Breast epithelium (tissue), 3 donors: ENCODE measurements at regions not wholly inside any gene's neighbourhood (a gene's known extent, or its start where the extent isn't known, plus 50 kb on each side); places are given as distances from the start of the nearest gene placed in this dataset.

Source experiments
- POLR2A ChIP-seq: fragments of 450-650 bp; IDR thresholded peaks from one replicate; pipeline ENCODE4 v1.6.1; 2016; ENCODE audit warnings: antibody characterized with exemption, mild to moderate bottlenecking, moderate library complexity
- POLR2AphosphoS5 ChIP-seq, 3 donors: sonication (generic); formaldehyde crosslinking; IDR thresholded peaks; one replicate each; pipeline ENCODE4 v1.6.1; 2017; ENCODE audit warnings: antibody characterized with exemption in 3 of 3
- TF ChIP-seq, protein P1 (sequence below), 3 donors: fragments of 450-650 bp; IDR thresholded peaks; one replicate each; pipeline ENCODE4 v1.5.1; 2016 to 2017; ENCODE audit warnings: antibody characterized with exemption in 3 of 3, mild to moderate bottlenecking in 3 of 3, moderate library complexity in 3 of 3

DNA sequence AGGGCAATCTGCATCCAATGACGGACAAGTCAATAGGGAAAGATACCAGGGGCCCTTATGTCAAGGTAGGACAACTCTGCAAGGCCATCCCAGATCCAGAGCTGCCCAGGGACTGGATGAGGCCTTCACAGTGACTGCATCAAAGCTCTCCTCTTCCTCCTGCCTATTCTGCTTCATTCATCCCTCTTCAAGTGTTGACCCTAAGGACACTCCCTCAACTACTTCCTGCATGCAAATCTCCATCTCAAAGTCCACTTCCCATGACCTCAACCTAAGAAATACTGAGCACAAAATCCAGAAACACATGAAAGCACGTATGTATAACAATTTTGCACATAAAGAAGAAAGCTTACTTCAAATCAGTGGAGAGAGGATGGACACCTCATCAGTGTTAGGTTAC is 182.3 kb downstream of the AVL9 start:
- TF ChIP-seq, protein P1, sequence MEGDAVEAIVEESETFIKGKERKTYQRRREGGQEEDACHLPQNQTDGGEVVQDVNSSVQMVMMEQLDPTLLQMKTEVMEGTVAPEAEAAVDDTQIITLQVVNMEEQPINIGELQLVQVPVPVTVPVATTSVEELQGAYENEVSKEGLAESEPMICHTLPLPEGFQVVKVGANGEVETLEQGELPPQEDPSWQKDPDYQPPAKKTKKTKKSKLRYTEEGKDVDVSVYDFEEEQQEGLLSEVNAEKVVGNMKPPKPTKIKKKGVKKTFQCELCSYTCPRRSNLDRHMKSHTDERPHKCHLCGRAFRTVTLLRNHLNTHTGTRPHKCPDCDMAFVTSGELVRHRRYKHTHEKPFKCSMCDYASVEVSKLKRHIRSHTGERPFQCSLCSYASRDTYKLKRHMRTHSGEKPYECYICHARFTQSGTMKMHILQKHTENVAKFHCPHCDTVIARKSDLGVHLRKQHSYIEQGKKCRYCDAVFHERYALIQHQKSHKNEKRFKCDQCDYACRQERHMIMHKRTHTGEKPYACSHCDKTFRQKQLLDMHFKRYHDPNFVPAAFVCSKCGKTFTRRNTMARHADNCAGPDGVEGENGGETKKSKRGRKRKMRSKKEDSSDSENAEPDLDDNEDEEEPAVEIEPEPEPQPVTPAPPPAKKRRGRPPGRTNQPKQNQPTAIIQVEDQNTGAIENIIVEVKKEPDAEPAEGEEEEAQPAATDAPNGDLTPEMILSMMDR (IDR thresholded peaks at IDR 0.05), result no peak
- TF ChIP-seq POLR2A (no peak), POLR2AphosphoS5 (IDR thresholded peaks at IDR 0.05) (no peak)
